Stimulated activated memory B cell treated with anti-CD40 and anti-IgM and Interleukin-4, amounts not matched to agents 10 μg/mL and 1 μg/mL and 100 μg/mL, for 72 hours (primary cell): ENCODE measurements at regions not wholly inside any gene's neighbourhood (a gene's known extent, or its start where the extent isn't known, plus 50 kb on each side); places are given as distances from the start of the nearest gene placed in this dataset.

Source experiments
- ATAC-seq: fragments of 150-1000 bp; cut with Tn5 transposase; 2 replicates; pipeline ENCODE4 v1.10.0; 2021
- H3K27ac Mint-ChIP-seq: one replicate; pipeline ENCODE4 v1.8.0; 2022; ENCODE audit warnings: mild to moderate bottlenecking, mixed read lengths
- H3K27me3 Mint-ChIP-seq: one replicate; pipeline ENCODE4 v1.8.0; 2022; ENCODE audit warnings: mixed read lengths
- H3K36me3 Mint-ChIP-seq: one replicate; pipeline ENCODE4 v1.8.0; 2022; ENCODE audit warnings: mixed read lengths
- H3K4me1 Mint-ChIP-seq: one replicate; pipeline ENCODE4 v1.8.0; 2022; ENCODE audit warnings: mixed read lengths
- H3K4me3 Mint-ChIP-seq: one replicate; pipeline ENCODE4 v1.8.0; 2022; ENCODE audit warnings: mild to moderate bottlenecking, moderate library complexity, mixed read lengths
- H3K9me3 Mint-ChIP-seq: one replicate; pipeline ENCODE4 v1.8.0; 2022; ENCODE audit warnings: mixed read lengths

GRCh38 chr15:81596159-81596865 is 222.3 kb upstream of the TMC3 start:
- Mint-ChIP-seq H3K9me3 (peaks cover 18% of the 10 kb centered on the region), H3K4me3 (no peak overlapping the region), H3K27ac (no peak overlapping the region), H3K36me3 (peaks cover 7% of the 10 kb centered on the region), H3K27me3 (peaks cover 10% of the 10 kb centered on the region), H3K4me1 (peaks cover 6% of the 10 kb centered on the region)
- no peak for ATAC-seq

- Mint-ChIP-seq H3K4me3 (no peak overlapping the region), H3K27ac (no peak overlapping the region), H3K9me3 (peaks cover 15% of the 10 kb centered on the region), H3K36me3 (peaks cover 5% of the 10 kb centered on the region), H3K4me1 (peaks cover 6% of the 10 kb centered on the region), H3K27me3 (peaks cover 6% of the 10 kb centered on the region)
- no peak for ATAC-seq
Measured at GRCh38 chr15:81595752-81596151, 221.7 kb upstream of the TMC3 start.

- Mint-ChIP-seq H3K4me3 (no peak overlapping the region), H3K27ac (no peak overlapping the region), H3K27me3 (peaks cover 12% of the 10 kb centered on the region), H3K9me3 (no peaks in the 10 kb centered on the region), H3K4me1 (no peaks in the 10 kb centered on the region), H3K36me3 (no peaks in the 10 kb centered on the region)
- ATAC-seq: no peak
Measured at GRCh38 chr15:81589671-81590070, 215.7 kb upstream of the TMC3 start.

- H3K27ac Mint-ChIP-seq: no peak overlapping the region
- H3K4me3 Mint-ChIP-seq: no peak overlapping the region
- no peaks in the 10 kb centered on the region for H3K36me3 Mint-ChIP-seq
- H3K27me3 Mint-ChIP-seq: peaks cover 35% of the 10 kb centered on the region
- no peak for ATAC-seq
- no peaks in the 10 kb centered on the region for H3K4me1 Mint-ChIP-seq
- H3K9me3 Mint-ChIP-seq: no peaks in the 10 kb centered on the region
Measured at GRCh38 chr15:81575436-81576123, 201.6 kb upstream of the TMC3 start.

GRCh38 chr15:81573098-81573746 is 199.2 kb upstream of the TMC3 start:
- Mint-ChIP-seq H3K4me3 (no peak overlapping the region), H3K4me1 (no peaks in the 10 kb centered on the region), H3K27me3 (peaks cover 35% of the 10 kb centered on the region), H3K36me3 (no peaks in the 10 kb centered on the region), H3K27ac (no peak overlapping the region), H3K9me3 (no peaks in the 10 kb centered on the region)
- ATAC-seq: no peak

GRCh38 chr15:81572190-81572589 is 198.2 kb upstream of the TMC3 start:
- Mint-ChIP-seq H3K27ac (no peak overlapping the region), H3K4me1 (no peaks in the 10 kb centered on the region), H3K4me3 (no peak overlapping the region), H3K9me3 (no peaks in the 10 kb centered on the region), H3K36me3 (no peaks in the 10 kb centered on the region), H3K27me3 (peaks cover 28% of the 10 kb centered on the region)
- no peak for ATAC-seq

- Mint-ChIP-seq H3K4me3 (no peak overlapping the region), H3K9me3 (peaks cover 3% of the 10 kb centered on the region), H3K4me1 (no peaks in the 10 kb centered on the region), H3K27me3 (peaks cover 27% of the 10 kb centered on the region), H3K36me3 (no peaks in the 10 kb centered on the region), H3K27ac (no peak overlapping the region)
- no peak for ATAC-seq
Measured at GRCh38 chr15:81569286-81570080, 195.5 kb upstream of the TMC3 start.

- Mint-ChIP-seq H3K9me3 (peaks cover 3% of the 10 kb centered on the region), H3K27me3 (peaks cover 17% of the 10 kb centered on the region), H3K4me1 (no peaks in the 10 kb centered on the region), H3K36me3 (no peaks in the 10 kb centered on the region), H3K27ac (no peak overlapping the region), H3K4me3 (no peak overlapping the region)
- ATAC-seq: no peak
Measured at GRCh38 chr15:81567924-81568323, 193.9 kb upstream of the TMC3 start.

- peaks cover 9% of the 10 kb centered on the region for H3K27me3 Mint-ChIP-seq
- H3K9me3 Mint-ChIP-seq: peaks cover 5% of the 10 kb centered on the region
- H3K27ac Mint-ChIP-seq: no peak overlapping the region
- no peak for ATAC-seq
- H3K4me3 Mint-ChIP-seq: no peak overlapping the region
- H3K36me3 Mint-ChIP-seq: no peaks in the 10 kb centered on the region
- H3K4me1 Mint-ChIP-seq: no peaks in the 10 kb centered on the region
Measured at GRCh38 chr15:81562986-81563385, 189.0 kb upstream of the TMC3 start.

GRCh38 chr15:81560405-81560804 is 186.4 kb upstream of the TMC3 start:
- no peaks in the 10 kb centered on the region for H3K4me1 Mint-ChIP-seq
- no peaks in the 10 kb centered on the region for H3K36me3 Mint-ChIP-seq
- peaks cover 10% of the 10 kb centered on the region for H3K9me3 Mint-ChIP-seq
- no peak for ATAC-seq
- H3K4me3 Mint-ChIP-seq: no peak overlapping the region
- H3K27ac Mint-ChIP-seq: no peak overlapping the region
- H3K27me3 Mint-ChIP-seq: peaks cover 6% of the 10 kb centered on the region

GRCh38 chr15:81558056-81558455 is 184.0 kb upstream of the TMC3 start:
- H3K36me3 Mint-ChIP-seq: no peaks in the 10 kb centered on the region
- H3K27ac Mint-ChIP-seq: no peak overlapping the region
- peaks cover 7% of the 10 kb centered on the region for H3K9me3 Mint-ChIP-seq
- H3K27me3 Mint-ChIP-seq: no peaks in the 10 kb centered on the region
- no peaks in the 10 kb centered on the region for H3K4me1 Mint-ChIP-seq
- ATAC-seq: no peak
- no peak overlapping the region for H3K4me3 Mint-ChIP-seq

- Mint-ChIP-seq H3K27me3 (no peaks in the 10 kb centered on the region), H3K27ac (no peak overlapping the region), H3K36me3 (no peaks in the 10 kb centered on the region), H3K9me3 (peaks cover 7% of the 10 kb centered on the region), H3K4me1 (no peaks in the 10 kb centered on the region), H3K4me3 (no peak overlapping the region)
- no peak for ATAC-seq
Measured at GRCh38 chr15:81555346-81555745, 181.3 kb upstream of the TMC3 start.

- Mint-ChIP-seq H3K27me3 (peaks cover 9% of the 10 kb centered on the region), H3K9me3 (no peaks in the 10 kb centered on the region), H3K4me3 (no peak overlapping the region), H3K36me3 (no peaks in the 10 kb centered on the region), H3K27ac (no peak overlapping the region), H3K4me1 (no peaks in the 10 kb centered on the region)
- ATAC-seq: no peak
Measured at GRCh38 chr15:81548365-81549130, 174.5 kb upstream of the TMC3 start.

- Mint-ChIP-seq H3K27me3 (peaks cover 9% of the 10 kb centered on the region), H3K9me3 (peaks cover 3% of the 10 kb centered on the region), H3K36me3 (no peaks in the 10 kb centered on the region), H3K4me3 (no peak overlapping the region), H3K4me1 (no peaks in the 10 kb centered on the region), H3K27ac (no peak overlapping the region)
- ATAC-seq: no peak
Measured at GRCh38 chr15:81547521-81548132, 173.6 kb upstream of the TMC3 start.
